Keratinocyte (primary cell): ENCODE measurements at regions not wholly inside any gene's neighbourhood (a gene's known extent, or its start where the extent isn't known, plus 50 kb on each side); places are given as distances from the start of the nearest gene placed in this dataset.

Source experiments
- DNase-seq: peaks from one replicate; pipeline ENCODE4 v3.0.0-alpha.2; 2011; ENCODE audit warnings: low read depth, missing footprints, low spot score
- FAIRE-seq: peaks from 2 replicates; lab custom pipeline; 2011; peaks lifted over from hg19 to GRCh38; lab: Jason Lieb, UNC
- H2AFZ ChIP-seq: 2 replicates; pipeline ENCODE4 v1.6.0; 2012; ENCODE audit warnings: low read length, control low read depth, inconsistent platforms; ENCODE audit not compliant: control insufficient read depth
- H3K27ac ChIP-seq: 2 replicates; pipeline ENCODE4 v1.5.1; 2011; ENCODE audit warnings: low read length; ENCODE audit not compliant: control insufficient read depth, insufficient read depth
- H3K27me3 ChIP-seq: 3 replicates; pipeline ENCODE4 v1.6.0; 2011; ENCODE audit warnings: low read length; ENCODE audit not compliant: control insufficient read depth, insufficient read depth; ENCODE audit errors: extremely low read depth
- H3K36me3 ChIP-seq, 2 experiments: 2 replicates in 1 of 2; 3 replicates in 1 of 2; pipeline ENCODE4 v1.5.1; 2011; ENCODE audit warnings: low read length in 2 of 2, mild to moderate bottlenecking in 1 of 2; ENCODE audit not compliant: control insufficient read depth in 2 of 2, insufficient read depth in 2 of 2; ENCODE audit errors: extremely low read depth in 1 of 2
- H3K4me1 ChIP-seq: 3 replicates; pipeline ENCODE4 v1.5.1; 2011; ENCODE audit warnings: low read length; ENCODE audit not compliant: control insufficient read depth, insufficient read depth; ENCODE audit errors: extremely low read depth
- H3K4me2 ChIP-seq: 3 replicates; pipeline ENCODE4 v1.6.0; 2011; ENCODE audit warnings: low read depth, low read length; ENCODE audit not compliant: control insufficient read depth, insufficient read depth; ENCODE audit errors: extremely low read depth
- H3K4me3 ChIP-seq, 3 experiments: fragments of 200-600 bp in 1 of 3; sonication (generic) in 1 of 3; 2 replicates in 2 of 3; 3 replicates in 1 of 3; pipeline ENCODE4 v1.5.1; 2011 to 2016; ENCODE audit warnings: low read length in 3 of 3, mild to moderate bottlenecking in 3 of 3, control low read depth in 2 of 3, inconsistent platforms in 1 of 3, low read depth in 1 of 3, mixed read lengths in 1 of 3, mixed run types in 1 of 3, moderate library complexity in 1 of 3; ENCODE audit not compliant: control insufficient read depth in 2 of 3, insufficient read depth in 2 of 3; ENCODE audit errors: extremely low read depth in 1 of 3
- H3K79me2 ChIP-seq: 2 replicates; pipeline ENCODE4 v1.6.0; 2012; ENCODE audit warnings: low read length; ENCODE audit not compliant: control insufficient read depth, insufficient read depth
- H3K9ac ChIP-seq: 3 replicates; pipeline ENCODE4 v1.6.0; 2011; ENCODE audit warnings: low read length; ENCODE audit not compliant: control insufficient read depth, insufficient read depth; ENCODE audit errors: extremely low read depth
- H3K9me1 ChIP-seq: 3 replicates; pipeline ENCODE4 v1.6.0; 2011; ENCODE audit warnings: low read length; ENCODE audit not compliant: control insufficient read depth, insufficient read depth; ENCODE audit errors: extremely low read depth
- H3K9me3 ChIP-seq: 2 replicates; pipeline ENCODE4 v1.5.1; 2012; ENCODE audit warnings: low read depth, low read length; ENCODE audit not compliant: control insufficient read depth
- H4K20me1 ChIP-seq: 3 replicates; pipeline ENCODE4 v1.6.0; 2011; ENCODE audit warnings: low read length; ENCODE audit not compliant: control insufficient read depth, insufficient read depth; ENCODE audit errors: extremely low read depth
- CTCF ChIP-seq, 3 experiments: IDR thresholded peaks in 1 of 3; conservative IDR thresholded peaks in 1 of 3; optimal IDR thresholded peaks in 1 of 3; 2 replicates in 2 of 3; 3 replicates in 1 of 3; pipeline versions ENCODE3 to v1.5.1; 2011; ENCODE audit warnings: low read length in 3 of 3, mild to moderate bottlenecking in 3 of 3, moderate library complexity in 2 of 3, control low read depth in 1 of 3, inconsistent platforms in 1 of 3; ENCODE audit not compliant: insufficient read depth in 2 of 3; ENCODE audit errors: extremely low read depth in 1 of 3
- EZH2 ChIP-seq: IDR thresholded peaks from one replicate; pipeline ENCODE4 v1.6.1; 2012; ENCODE audit warnings: inconsistent platforms, mild to moderate bottlenecking, low read length, moderate library complexity
- dilution Hi-C: fragments of 300-500 bp; cut with MboI; formaldehyde crosslinking; loops from one replicate; pipeline ENCODE4 v1.7.0; 2020; ENCODE audit warnings: low sequenced_read_pairs; ENCODE audit not compliant: extremely low pct_ligation_motif_present

GRCh38 chr13:59458908-59459579, 704.7 kb downstream of the DIAPH3 start:
- no peaks in the 10 kb centered on the region for H3K79me2 ChIP-seq
- no peak overlapping the region for H3K27ac ChIP-seq
- no peak overlapping the region for H2AFZ ChIP-seq
- H3K4me2 ChIP-seq: no peak overlapping the region
- DNase-seq: no peak
- no peak overlapping the region for H3K4me3 ChIP-seq
- H3K9me1 ChIP-seq: no peaks in the 10 kb centered on the region
- dilution Hi-C loops: no loop called here
- H3K9me3 ChIP-seq: no peaks in the 10 kb centered on the region
- no peaks in the 10 kb centered on the region for H3K36me3 ChIP-seq
- TF ChIP-seq EZH2 (no peak), CTCF (optimal IDR thresholded peaks at IDR 0.05 in 1 of 3, IDR thresholded peaks at IDR 0.05 in 1 of 3, conservative IDR thresholded peaks at IDR 0.05 in 1 of 3; ENCODE audit: extremely low read depth in 1 of 3, insufficient read depth in 2 of 3, low read length in 3 of 3) (no peak)
- no peaks in the 10 kb centered on the region for H3K27me3 ChIP-seq
- H3K4me1 ChIP-seq: no peaks in the 10 kb centered on the region
- H3K9ac ChIP-seq: no peak overlapping the region
- H4K20me1 ChIP-seq: no peaks in the 10 kb centered on the region
- no peak for FAIRE-seq

- no peaks in the 10 kb centered on the region for H3K79me2 ChIP-seq
- no peak for FAIRE-seq
- no peaks in the 10 kb centered on the region for H3K9me1 ChIP-seq
- TF ChIP-seq EZH2 (no peak), CTCF (optimal IDR thresholded peaks at IDR 0.05 in 1 of 3, IDR thresholded peaks at IDR 0.05 in 1 of 3, conservative IDR thresholded peaks at IDR 0.05 in 1 of 3; ENCODE audit: extremely low read depth in 1 of 3, insufficient read depth in 2 of 3, low read length in 3 of 3) (no peak)
- dilution Hi-C loops: no loop called here
- no peak overlapping the region for H3K9ac ChIP-seq
- H3K4me2 ChIP-seq: no peak overlapping the region
- no peak overlapping the region for H2AFZ ChIP-seq
- H3K4me1 ChIP-seq: no peaks in the 10 kb centered on the region
- H3K27me3 ChIP-seq: no peaks in the 10 kb centered on the region
- H4K20me1 ChIP-seq: no peaks in the 10 kb centered on the region
- no peaks in the 10 kb centered on the region for H3K36me3 ChIP-seq
- H3K9me3 ChIP-seq: no peaks in the 10 kb centered on the region
- no peak overlapping the region for H3K4me3 ChIP-seq
- DNase-seq: no peak
- no peak overlapping the region for H3K27ac ChIP-seq
These were observed 703.8 kb downstream of the DIAPH3 start for GRCh38 chr13:59459972-59460371.
